Neural cell (in vitro differentiated cells): ENCODE measurements at regions not wholly inside any gene's neighbourhood (a gene's known extent, or its start where the extent isn't known, plus 50 kb on each side); places are given as distances from the start of the nearest gene placed in this dataset.

Experiments used
- H2AFZ ChIP-seq: fragments of 200-600, 300-800 bp; sonication (generic), shearing (Covaris generic); 2 replicates; pipeline ENCODE4 v1.6.0; 2014; ENCODE audit warnings: low read depth, mild to moderate bottlenecking, antibody characterized with exemption, low read length, moderate library complexity
- H3F3A ChIP-seq: fragments of 200-600 bp; shearing (Covaris generic); 2 replicates; pipeline ENCODE4 v1.6.1; 2016; ENCODE audit warnings: mild to moderate bottlenecking, moderate library complexity, mixed read lengths, antibody characterized with exemption, low read length; ENCODE audit not compliant: insufficient read depth, poor library complexity, severe bottlenecking
- H3K27ac ChIP-seq: fragments of 200-600, 300-800 bp; sonication (generic), shearing (Covaris generic); 2 replicates; pipeline ENCODE4 v1.5.1; 2014; ENCODE audit warnings: mild to moderate bottlenecking, low read length, moderate library complexity
- H3K27me3 ChIP-seq: fragments of 300-800, 200-600 bp; sonication (generic), shearing (Covaris generic); 2 replicates; pipeline ENCODE4 v1.6.0; 2014; ENCODE audit warnings: mild to moderate bottlenecking, low read depth, low read length, moderate library complexity; ENCODE audit not compliant: insufficient read depth
- H3K36me3 ChIP-seq: fragments of 300-800, 200-600 bp; sonication (generic), shearing (Covaris generic); 2 replicates; pipeline ENCODE4 v1.5.1; 2014; ENCODE audit warnings: mild to moderate bottlenecking, antibody characterized with exemption, low read length, moderate library complexity; ENCODE audit not compliant: insufficient read depth
- H3K4me2 ChIP-seq: fragments of 300-800, 200-600 bp; sonication (generic), shearing (Covaris generic); 2 replicates; pipeline ENCODE4 v1.6.0; 2014; ENCODE audit warnings: mild to moderate bottlenecking, low read length
- H3K4me3 ChIP-seq: fragments of 300-800, 200-600 bp; sonication (generic), shearing (Covaris generic); 2 replicates; pipeline ENCODE4 v1.5.1; 2014; ENCODE audit warnings: mild to moderate bottlenecking, low read length, moderate library complexity
- H3K79me2 ChIP-seq: fragments of 200-600 bp; shearing (Covaris generic); replicated peaks from 2 replicates; pipeline ENCODE4 v1.6.0; 2014; ENCODE audit warnings: mild to moderate bottlenecking, low read length, moderate library complexity; ENCODE audit not compliant: insufficient read depth
- H3K9ac ChIP-seq: fragments of 300-800, 200-600 bp; sonication (generic), shearing (Covaris generic); 2 replicates; pipeline ENCODE4 v1.6.1; 2016; ENCODE audit warnings: mild to moderate bottlenecking, low read length, mixed read lengths
- H3K9me2 ChIP-seq: fragments of 200-600 bp; shearing (Covaris generic); 2 replicates; pipeline ENCODE4 v1.6.1; 2016; ENCODE audit warnings: mild to moderate bottlenecking, low read length, mixed read lengths; ENCODE audit not compliant: insufficient read depth
- H3K9me3 ChIP-seq: fragments of 200-600, 300-800 bp; sonication (generic), shearing (Covaris generic); 2 replicates; pipeline ENCODE4 v1.6.1; 2016; ENCODE audit warnings: mild to moderate bottlenecking, mixed run types, low read length, moderate library complexity, mixed read lengths
- H4K20me1 ChIP-seq: fragments of 200-600 bp; shearing (Covaris generic); 2 replicates; pipeline ENCODE4 v1.6.1; 2016; ENCODE audit warnings: mild to moderate bottlenecking, mixed run types; ENCODE audit not compliant: insufficient read depth
- EP300 ChIP-seq: fragments of 450-650 bp; conservative IDR thresholded peaks from 2 replicates; pipeline ENCODE4 v1.6.1; 2014; ENCODE audit warnings: antibody characterized with exemption, mild to moderate bottlenecking, moderate library complexity; ENCODE audit not compliant: poor library complexity, severe bottlenecking
- EZH2 ChIP-seq: fragments of 200-600, 300-800 bp; shearing (Covaris generic), sonication (generic); IDR thresholded peaks from 2 replicates; pipeline ENCODE4 v1.6.1; 2014; ENCODE audit warnings: antibody characterized with exemption, low read length, borderline replicate concordance, mild to moderate bottlenecking; ENCODE audit not compliant: insufficient read depth, poor library complexity, severe bottlenecking
- MXI1 ChIP-seq: fragments of 450-650 bp; conservative IDR thresholded peaks from 2 replicates; pipeline ENCODE4 v1.6.1; 2014; ENCODE audit warnings: antibody characterized with exemption, mild to moderate bottlenecking; ENCODE audit not compliant: poor library complexity, severe bottlenecking
- POLR2AphosphoS5 ChIP-seq: IDR thresholded peaks from 2 replicates; pipeline ENCODE4 v1.6.1; 2012
- RAD21 ChIP-seq: fragments of 450-650 bp; conservative IDR thresholded peaks from 2 replicates; pipeline ENCODE4 v1.6.1; 2014; ENCODE audit warnings: antibody characterized with exemption, mild to moderate bottlenecking, moderate library complexity
- SMC3 ChIP-seq: fragments of 450-650 bp; conservative IDR thresholded peaks from 2 replicates; pipeline ENCODE4 v1.6.1; 2014; ENCODE audit warnings: antibody characterized with exemption, mild to moderate bottlenecking, moderate library complexity; ENCODE audit not compliant: poor library complexity
- TAF1 ChIP-seq: IDR thresholded peaks from 2 replicates; pipeline ENCODE4 v1.6.1; 2012; ENCODE audit warnings: low read depth
- TF ChIP-seq, protein P1 (sequence below): fragments of 450-650 bp; IDR thresholded peaks from 2 replicates; pipeline ENCODE4 v1.5.1; 2014; ENCODE audit warnings: antibody characterized with exemption, mild to moderate bottlenecking, moderate library complexity; ENCODE audit not compliant: poor library complexity, severe bottlenecking
- TF ChIP-seq, protein P2 (sequence below): IDR thresholded peaks from 2 replicates; pipeline ENCODE4 v1.6.1; 2012; ENCODE audit warnings: borderline replicate concordance

DNA sequence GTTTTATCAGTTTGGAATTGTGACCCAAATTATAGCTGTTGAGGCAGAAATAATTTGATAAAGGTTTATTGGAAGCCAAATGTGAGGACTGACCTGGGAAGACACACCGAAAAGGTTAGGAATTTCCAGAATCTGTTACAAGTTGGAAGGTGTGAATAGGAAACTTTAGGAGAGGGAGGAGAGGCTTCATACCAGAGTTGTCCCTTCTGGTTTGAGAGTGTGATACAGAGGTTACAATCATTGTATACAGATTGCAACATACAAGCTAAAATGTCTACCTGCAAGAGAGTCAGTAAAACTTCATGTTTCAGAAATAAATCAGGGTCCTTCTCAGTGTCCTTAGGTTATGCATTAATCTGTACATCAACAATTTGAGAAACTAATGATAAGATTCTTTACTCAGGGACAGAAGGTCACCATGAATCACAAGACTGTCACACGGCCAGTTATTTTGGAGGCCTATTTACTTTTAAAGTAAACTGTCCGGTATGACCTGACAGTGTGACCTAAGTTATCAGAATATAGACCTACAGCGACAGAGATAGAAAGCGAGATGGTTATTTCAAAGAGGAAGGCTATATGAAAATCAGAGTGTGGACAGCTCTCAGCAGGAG is 204.9 kb upstream of the CTNND2 start:
- Histone ChIP-seq H4K20me1 (no peaks in the 10 kb centered on the region), H3K36me3 (no peaks in the 10 kb centered on the region), H3K9me2 (no peaks in the 10 kb centered on the region), H3K9me3 (no peaks in the 10 kb centered on the region), H3K27me3 (no peaks in the 10 kb centered on the region), H2AFZ (no peak overlapping the region), H3F3A (no peaks in the 10 kb centered on the region), H3K9ac (no peak overlapping the region), H3K79me2 (no peaks in the 10 kb centered on the region), H3K4me2 (no peak overlapping the region), H3K4me3 (no peak overlapping the region), H3K27ac (no peak overlapping the region)
- no peak for TF ChIP-seq SMC3
- no peak for TF ChIP-seq TAF1
- TF ChIP-seq RAD21: no peak
- TF ChIP-seq EZH2: no peak
- TF ChIP-seq, protein P1, sequence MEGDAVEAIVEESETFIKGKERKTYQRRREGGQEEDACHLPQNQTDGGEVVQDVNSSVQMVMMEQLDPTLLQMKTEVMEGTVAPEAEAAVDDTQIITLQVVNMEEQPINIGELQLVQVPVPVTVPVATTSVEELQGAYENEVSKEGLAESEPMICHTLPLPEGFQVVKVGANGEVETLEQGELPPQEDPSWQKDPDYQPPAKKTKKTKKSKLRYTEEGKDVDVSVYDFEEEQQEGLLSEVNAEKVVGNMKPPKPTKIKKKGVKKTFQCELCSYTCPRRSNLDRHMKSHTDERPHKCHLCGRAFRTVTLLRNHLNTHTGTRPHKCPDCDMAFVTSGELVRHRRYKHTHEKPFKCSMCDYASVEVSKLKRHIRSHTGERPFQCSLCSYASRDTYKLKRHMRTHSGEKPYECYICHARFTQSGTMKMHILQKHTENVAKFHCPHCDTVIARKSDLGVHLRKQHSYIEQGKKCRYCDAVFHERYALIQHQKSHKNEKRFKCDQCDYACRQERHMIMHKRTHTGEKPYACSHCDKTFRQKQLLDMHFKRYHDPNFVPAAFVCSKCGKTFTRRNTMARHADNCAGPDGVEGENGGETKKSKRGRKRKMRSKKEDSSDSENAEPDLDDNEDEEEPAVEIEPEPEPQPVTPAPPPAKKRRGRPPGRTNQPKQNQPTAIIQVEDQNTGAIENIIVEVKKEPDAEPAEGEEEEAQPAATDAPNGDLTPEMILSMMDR: no peak

DNA sequence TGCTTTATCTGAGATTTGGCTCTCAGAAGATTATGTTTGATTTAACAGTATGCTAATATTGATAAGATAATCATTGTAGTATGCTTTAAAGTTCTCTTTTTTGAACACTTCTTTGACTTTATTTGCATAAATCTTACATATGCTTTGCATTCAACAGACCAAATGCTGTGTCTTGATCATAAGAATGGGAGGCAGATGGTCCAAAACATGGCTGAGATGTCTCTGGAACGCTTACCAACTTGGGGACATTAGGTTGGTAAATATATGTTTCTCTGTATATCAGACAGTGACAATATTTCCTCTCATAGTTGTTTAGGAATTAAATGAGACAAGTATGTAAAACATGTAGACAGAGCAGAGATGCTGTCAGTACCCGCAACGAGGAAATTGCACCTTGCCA is 197.9 kb upstream of the CTNND2 start:
- no peak overlapping the region for H2AFZ ChIP-seq
- H3F3A ChIP-seq: no peaks in the 10 kb centered on the region
- H3K27ac ChIP-seq: no peak overlapping the region
- no peak overlapping the region for H3K4me3 ChIP-seq
- no peaks in the 10 kb centered on the region for H3K36me3 ChIP-seq
- H3K9me2 ChIP-seq: no peaks in the 10 kb centered on the region
- no peaks in the 10 kb centered on the region for H4K20me1 ChIP-seq
- TF ChIP-seq EP300: no peak
- TF ChIP-seq POLR2AphosphoS5: no peak
- no peak for TF ChIP-seq EZH2
- TF ChIP-seq RAD21: no peak
- no peak for TF ChIP-seq TAF1
- no peak for TF ChIP-seq SMC3
- TF ChIP-seq, protein P1: no peak
- TF ChIP-seq MXI1: no peak
- TF ChIP-seq, protein P2, sequence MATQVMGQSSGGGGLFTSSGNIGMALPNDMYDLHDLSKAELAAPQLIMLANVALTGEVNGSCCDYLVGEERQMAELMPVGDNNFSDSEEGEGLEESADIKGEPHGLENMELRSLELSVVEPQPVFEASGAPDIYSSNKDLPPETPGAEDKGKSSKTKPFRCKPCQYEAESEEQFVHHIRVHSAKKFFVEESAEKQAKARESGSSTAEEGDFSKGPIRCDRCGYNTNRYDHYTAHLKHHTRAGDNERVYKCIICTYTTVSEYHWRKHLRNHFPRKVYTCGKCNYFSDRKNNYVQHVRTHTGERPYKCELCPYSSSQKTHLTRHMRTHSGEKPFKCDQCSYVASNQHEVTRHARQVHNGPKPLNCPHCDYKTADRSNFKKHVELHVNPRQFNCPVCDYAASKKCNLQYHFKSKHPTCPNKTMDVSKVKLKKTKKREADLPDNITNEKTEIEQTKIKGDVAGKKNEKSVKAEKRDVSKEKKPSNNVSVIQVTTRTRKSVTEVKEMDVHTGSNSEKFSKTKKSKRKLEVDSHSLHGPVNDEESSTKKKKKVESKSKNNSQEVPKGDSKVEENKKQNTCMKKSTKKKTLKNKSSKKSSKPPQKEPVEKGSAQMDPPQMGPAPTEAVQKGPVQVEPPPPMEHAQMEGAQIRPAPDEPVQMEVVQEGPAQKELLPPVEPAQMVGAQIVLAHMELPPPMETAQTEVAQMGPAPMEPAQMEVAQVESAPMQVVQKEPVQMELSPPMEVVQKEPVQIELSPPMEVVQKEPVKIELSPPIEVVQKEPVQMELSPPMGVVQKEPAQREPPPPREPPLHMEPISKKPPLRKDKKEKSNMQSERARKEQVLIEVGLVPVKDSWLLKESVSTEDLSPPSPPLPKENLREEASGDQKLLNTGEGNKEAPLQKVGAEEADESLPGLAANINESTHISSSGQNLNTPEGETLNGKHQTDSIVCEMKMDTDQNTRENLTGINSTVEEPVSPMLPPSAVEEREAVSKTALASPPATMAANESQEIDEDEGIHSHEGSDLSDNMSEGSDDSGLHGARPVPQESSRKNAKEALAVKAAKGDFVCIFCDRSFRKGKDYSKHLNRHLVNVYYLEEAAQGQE: no peak
- H3K79me2 ChIP-seq: no peaks in the 10 kb centered on the region
- H3K9me3 ChIP-seq: no peaks in the 10 kb centered on the region
- no peaks in the 10 kb centered on the region for H3K27me3 ChIP-seq
- no peak overlapping the region for H3K4me2 ChIP-seq
- no peak overlapping the region for H3K9ac ChIP-seq
